ENCODE measurements at regions not wholly inside any gene's neighbourhood (a gene's known extent, or its start where the extent isn't known, plus 50 kb on each side); places are given as distances from the start of the nearest gene placed in this dataset.

DNA sequence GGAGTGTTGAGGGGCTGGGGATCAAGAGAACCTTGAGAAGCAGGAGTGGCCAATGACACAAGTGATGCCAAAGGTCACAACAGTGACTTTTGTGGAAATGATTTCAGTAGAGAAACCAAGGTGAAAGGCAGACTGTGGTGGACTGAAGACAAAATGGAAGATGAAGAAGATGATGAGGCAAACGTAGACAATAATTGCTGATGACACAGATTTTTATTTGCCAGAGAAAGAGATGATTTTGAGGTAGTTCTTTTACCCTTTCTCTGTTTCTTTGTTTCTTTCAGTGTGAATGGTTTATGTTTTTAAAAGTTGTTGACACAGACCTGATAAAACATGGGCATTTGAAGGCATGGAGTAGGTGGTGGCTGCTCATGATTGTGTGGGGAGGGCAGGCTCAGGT, 121.0 kb upstream of the ARGLU1 start:
- TF ChIP-seq ZNF837 (tag by site-specific recombination; IDR thresholded peaks at IDR 0.05) = no peak
- TF ChIP-seq, protein P1, sequence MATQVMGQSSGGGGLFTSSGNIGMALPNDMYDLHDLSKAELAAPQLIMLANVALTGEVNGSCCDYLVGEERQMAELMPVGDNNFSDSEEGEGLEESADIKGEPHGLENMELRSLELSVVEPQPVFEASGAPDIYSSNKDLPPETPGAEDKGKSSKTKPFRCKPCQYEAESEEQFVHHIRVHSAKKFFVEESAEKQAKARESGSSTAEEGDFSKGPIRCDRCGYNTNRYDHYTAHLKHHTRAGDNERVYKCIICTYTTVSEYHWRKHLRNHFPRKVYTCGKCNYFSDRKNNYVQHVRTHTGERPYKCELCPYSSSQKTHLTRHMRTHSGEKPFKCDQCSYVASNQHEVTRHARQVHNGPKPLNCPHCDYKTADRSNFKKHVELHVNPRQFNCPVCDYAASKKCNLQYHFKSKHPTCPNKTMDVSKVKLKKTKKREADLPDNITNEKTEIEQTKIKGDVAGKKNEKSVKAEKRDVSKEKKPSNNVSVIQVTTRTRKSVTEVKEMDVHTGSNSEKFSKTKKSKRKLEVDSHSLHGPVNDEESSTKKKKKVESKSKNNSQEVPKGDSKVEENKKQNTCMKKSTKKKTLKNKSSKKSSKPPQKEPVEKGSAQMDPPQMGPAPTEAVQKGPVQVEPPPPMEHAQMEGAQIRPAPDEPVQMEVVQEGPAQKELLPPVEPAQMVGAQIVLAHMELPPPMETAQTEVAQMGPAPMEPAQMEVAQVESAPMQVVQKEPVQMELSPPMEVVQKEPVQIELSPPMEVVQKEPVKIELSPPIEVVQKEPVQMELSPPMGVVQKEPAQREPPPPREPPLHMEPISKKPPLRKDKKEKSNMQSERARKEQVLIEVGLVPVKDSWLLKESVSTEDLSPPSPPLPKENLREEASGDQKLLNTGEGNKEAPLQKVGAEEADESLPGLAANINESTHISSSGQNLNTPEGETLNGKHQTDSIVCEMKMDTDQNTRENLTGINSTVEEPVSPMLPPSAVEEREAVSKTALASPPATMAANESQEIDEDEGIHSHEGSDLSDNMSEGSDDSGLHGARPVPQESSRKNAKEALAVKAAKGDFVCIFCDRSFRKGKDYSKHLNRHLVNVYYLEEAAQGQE (tag by site-specific recombination; IDR thresholded peaks at IDR 0.05) = no peak
- TF ChIP-seq, protein P2, sequence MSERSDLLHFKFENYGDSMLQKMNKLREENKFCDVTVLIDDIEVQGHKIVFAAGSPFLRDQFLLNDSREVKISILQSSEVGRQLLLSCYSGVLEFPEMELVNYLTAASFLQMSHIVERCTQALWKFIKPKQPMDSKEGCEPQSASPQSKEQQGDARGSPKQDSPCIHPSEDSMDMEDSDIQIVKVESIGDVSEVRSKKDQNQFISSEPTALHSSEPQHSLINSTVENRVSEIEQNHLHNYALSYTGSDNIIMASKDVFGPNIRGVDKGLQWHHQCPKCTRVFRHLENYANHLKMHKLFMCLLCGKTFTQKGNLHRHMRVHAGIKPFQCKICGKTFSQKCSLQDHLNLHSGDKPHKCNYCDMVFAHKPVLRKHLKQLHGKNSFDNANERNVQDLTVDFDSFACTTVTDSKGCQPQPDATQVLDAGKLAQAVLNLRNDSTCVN (tag by site-specific recombination; optimal IDR thresholded peaks at IDR 0.05) = no peak
